ENCODE measurements at regions not wholly inside any gene's neighbourhood (a gene's known extent, or its start where the extent isn't known, plus 50 kb on each side); places are given as distances from the start of the nearest gene placed in this dataset.

GRCh38 chr5:91699429-91699828 is 316.3 kb upstream of the ARRDC3 start:
- TF ChIP-seq CTCF (IDR thresholded peaks at IDR 0.05; ENCODE audit: extremely low read depth in 1 of 2, insufficient read depth in 1 of 2, low read depth in 1 of 2, low read length in 2 of 2) = no peak
- TF ChIP-seq POLR2A (IDR thresholded peaks at IDR 0.05; ENCODE audit: low read depth, low read length) = no peak
- no peak for TF ChIP-seq EZH2 (IDR thresholded peaks at IDR 0.05; ENCODE audit: borderline replicate concordance, low read depth, low read length, severe bottlenecking)
- no peak for TF ChIP-seq POLR2AphosphoS5 (IDR thresholded peaks at IDR 0.05; ENCODE audit: insufficient read depth, low read depth, low read length)
- no peak for TF ChIP-seq MAX (IDR thresholded peaks at IDR 0.05; ENCODE audit: insufficient read depth, insufficient read length)
- no peak for TF ChIP-seq MYC (IDR thresholded peaks at IDR 0.05; ENCODE audit: low read depth, low read length)
- no peak for TF ChIP-seq GATA2 (IDR thresholded peaks at IDR 0.05; ENCODE audit: insufficient read depth, insufficient read length, low read depth, low read length)
- no peak for TF ChIP-seq JUN (IDR thresholded peaks at IDR 0.05; ENCODE audit: borderline replicate concordance, insufficient read depth, insufficient read length, low read depth)
- no peak for TF ChIP-seq FOS (IDR thresholded peaks at IDR 0.05; ENCODE audit: borderline replicate concordance, insufficient read depth, low read length)

Measured in endothelial cell of umbilical vein (primary cell).